ENCODE measurements at regions not wholly inside any gene's neighbourhood (a gene's known extent, or its start where the extent isn't known, plus 50 kb on each side); places are given as distances from the start of the nearest gene placed in this dataset.

- TF ChIP-seq CTCF (IDR thresholded peaks at IDR 0.05; ENCODE audit: low read depth, low read length), result no peak
- TF ChIP-seq EZH2phosphoT487 (IDR thresholded peaks at IDR 0.05; ENCODE audit: low read depth), result no peak
Observed at GRCh38 chr9:92234514-92234913, 59.0 kb downstream of the IARS1 start.

Data from OCI-LY3 (cell line).